Right cardiac atrium (tissue), 5 donors: ENCODE measurements at regions not wholly inside any gene's neighbourhood (a gene's known extent, or its start where the extent isn't known, plus 50 kb on each side); places are given as distances from the start of the nearest gene placed in this dataset.

Experiments used
- ATAC-seq, 2 donors: fragments of 200-7000 bp; cut with Tn5 transposase; one replicate each; pipeline versions ENCODE4 v1.8.0 to v1.9.1; 2020; ENCODE audit warnings: moderate library complexity in 2 of 2, mild to moderate bottlenecking in 1 of 2
- DNase-seq, 3 donors: peaks; one replicate each; pipeline ENCODE4 v3.0.0-alpha.2; 2020
- H3K27ac ChIP-seq: one replicate; pipeline ENCODE4 v1.5.1; 2013; ENCODE audit warnings: mild to moderate bottlenecking, low read length, control low read depth, moderate library complexity
- H3K27me3 ChIP-seq: one replicate; pipeline ENCODE4 v1.6.1; 2013; ENCODE audit not compliant: control insufficient read depth, insufficient read depth
- H3K4me1 ChIP-seq: one replicate; pipeline ENCODE4 v1.6.1; 2013; ENCODE audit warnings: low read length; ENCODE audit not compliant: control insufficient read depth, insufficient read depth
- H3K4me3 ChIP-seq: one replicate; pipeline ENCODE4 v1.5.1; 2013; ENCODE audit warnings: low read length, control low read depth
- H3K9me3 ChIP-seq: one replicate; pipeline ENCODE4 v1.6.1; 2013; ENCODE audit warnings: low read length; ENCODE audit not compliant: control insufficient read depth
- WGBS: extraction: QIAGEN DNeasy Blood & Tissue Kit; methylation state at CpG from one replicate; pipeline ENCODE4 v1.1.7; 2013; 5-methylcytosine and 5-hydroxymethylcytosine counted together
- intact Hi-C, 4 donors: fragments of 100-400 bp; cut with DNase I; formaldehyde crosslinking; loops; one replicate each; pipeline versions ENCODE4 v1.11.0 to v1.14.0; 2022 to 2023
- donor health status: healthy with polysubstance abuse.
- donor health status: DM: no; HTN: yes; CAD: no.
- donor health status: DM: no; HTN: no; CAD: no.
- donor health status: DM: no; HTN: yes; CAD: no; lungs with severe emphysema.
- donor health status: DM: yes; HTN: yes; CAD: no.

DNA sequence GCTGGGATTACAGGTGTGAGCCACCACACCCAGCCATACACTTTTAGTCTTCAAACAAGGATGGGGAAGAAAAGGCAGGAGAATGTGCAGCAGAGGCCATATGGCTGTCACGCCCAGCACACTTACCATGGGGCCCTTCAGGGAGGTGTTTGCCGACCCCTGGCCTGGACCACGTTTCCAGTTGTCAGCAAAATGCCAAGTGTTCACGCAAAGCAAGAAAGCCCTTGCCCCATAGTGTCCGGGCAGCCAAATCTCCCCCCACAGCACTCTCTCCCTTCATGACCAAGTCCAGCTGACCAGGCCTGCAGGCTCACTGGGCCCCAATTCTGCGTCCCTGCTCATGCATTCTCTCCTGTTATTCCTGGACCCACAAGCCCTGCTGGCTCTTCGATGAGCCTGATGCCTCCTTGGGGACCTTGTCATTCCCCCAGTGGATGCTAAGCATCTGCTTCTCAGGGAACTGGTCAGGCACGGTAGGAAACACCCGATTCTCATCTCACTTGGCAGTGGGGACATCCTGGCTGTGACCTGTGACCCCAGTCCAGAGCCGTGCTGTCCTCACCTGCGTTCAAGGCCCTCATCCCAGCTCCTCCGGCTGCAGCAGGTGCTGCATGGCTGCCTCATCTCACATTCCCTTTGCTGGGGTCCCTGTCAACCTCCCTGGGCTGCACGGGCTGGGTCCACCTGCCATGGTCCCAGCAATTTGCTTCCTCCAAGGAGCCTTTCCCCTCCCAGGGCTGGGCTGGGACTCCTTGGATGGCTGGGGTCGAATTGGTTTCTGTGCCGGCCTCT lies 96.4 kb downstream of the CTTN start:
- ATAC-seq (no peak), DNase-seq (peak in 2 of 3 donors; percentile 19 to 26)
- Histone ChIP-seq H3K27ac (no peak overlapping the region), H3K4me1 (no peaks in the 10 kb centered on the region), H3K9me3 (peaks cover 2% of the 10 kb centered on the region), H3K4me3 (no peak overlapping the region), H3K27me3 (no peaks in the 10 kb centered on the region)
- WGBS: 80% methylated on average over 15 of the region's 15 CpGs
- intact Hi-C loops: no loop called here

DNA sequence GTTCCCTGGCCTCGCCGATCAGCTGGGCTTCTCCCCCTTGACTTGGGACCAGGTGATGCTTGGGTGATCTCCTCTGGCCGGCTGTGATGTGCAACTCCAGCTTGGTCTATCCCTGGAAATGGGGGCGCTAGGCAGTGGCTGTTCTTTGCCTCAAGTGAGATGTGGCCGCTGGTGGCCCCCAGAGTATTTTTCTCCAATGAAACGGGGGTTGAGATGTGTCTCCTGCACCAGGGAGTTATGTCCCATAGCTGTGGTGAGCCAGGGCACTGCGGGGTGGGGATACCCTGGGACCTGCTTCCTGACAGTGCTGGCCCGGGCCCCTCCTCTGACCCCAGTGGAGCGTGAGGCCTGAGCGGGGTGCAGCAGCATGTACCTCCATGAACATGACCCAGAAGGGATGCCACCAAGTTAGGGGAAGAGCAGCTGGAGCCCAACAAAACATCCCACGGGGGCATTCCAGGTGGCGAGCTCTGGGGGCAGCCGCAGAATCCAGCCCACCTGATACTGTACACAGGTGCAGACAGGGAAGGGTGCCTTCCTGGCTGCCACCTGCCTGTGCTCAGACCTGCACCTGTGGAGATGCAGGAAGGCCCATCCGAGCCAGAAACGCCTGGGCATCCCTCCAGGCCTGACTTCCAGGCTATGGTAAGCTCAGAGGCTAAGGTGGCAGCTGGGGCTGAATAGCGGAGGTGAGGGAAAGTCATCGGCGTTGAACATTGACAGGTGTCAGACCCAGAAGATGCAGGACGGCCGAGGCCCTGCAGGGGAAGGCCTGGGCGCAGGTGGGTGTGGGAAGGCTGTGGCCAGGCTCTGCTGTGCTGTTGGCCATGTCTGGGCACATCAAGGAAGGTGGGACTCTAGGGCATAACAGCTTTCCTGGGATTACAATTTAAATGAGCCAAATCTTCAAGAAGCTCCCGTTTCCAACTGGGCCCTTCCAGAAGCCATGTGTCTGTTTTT lies 97.3 kb downstream of the CTTN start:
- no peak for ATAC-seq
- intact Hi-C loops: no loop called here
- no peaks in the 10 kb centered on the region for H3K4me1 ChIP-seq
- 91% methylated on average over 22 of the region's 22 CpGs for WGBS
- H3K27me3 ChIP-seq: no peaks in the 10 kb centered on the region
- peaks cover 2% of the 10 kb centered on the region for H3K9me3 ChIP-seq
- peak in 2 of 3 donors; percentile 44 to 50 for DNase-seq
- H3K27ac ChIP-seq: no peak overlapping the region
- H3K4me3 ChIP-seq: no peak overlapping the region

DNA sequence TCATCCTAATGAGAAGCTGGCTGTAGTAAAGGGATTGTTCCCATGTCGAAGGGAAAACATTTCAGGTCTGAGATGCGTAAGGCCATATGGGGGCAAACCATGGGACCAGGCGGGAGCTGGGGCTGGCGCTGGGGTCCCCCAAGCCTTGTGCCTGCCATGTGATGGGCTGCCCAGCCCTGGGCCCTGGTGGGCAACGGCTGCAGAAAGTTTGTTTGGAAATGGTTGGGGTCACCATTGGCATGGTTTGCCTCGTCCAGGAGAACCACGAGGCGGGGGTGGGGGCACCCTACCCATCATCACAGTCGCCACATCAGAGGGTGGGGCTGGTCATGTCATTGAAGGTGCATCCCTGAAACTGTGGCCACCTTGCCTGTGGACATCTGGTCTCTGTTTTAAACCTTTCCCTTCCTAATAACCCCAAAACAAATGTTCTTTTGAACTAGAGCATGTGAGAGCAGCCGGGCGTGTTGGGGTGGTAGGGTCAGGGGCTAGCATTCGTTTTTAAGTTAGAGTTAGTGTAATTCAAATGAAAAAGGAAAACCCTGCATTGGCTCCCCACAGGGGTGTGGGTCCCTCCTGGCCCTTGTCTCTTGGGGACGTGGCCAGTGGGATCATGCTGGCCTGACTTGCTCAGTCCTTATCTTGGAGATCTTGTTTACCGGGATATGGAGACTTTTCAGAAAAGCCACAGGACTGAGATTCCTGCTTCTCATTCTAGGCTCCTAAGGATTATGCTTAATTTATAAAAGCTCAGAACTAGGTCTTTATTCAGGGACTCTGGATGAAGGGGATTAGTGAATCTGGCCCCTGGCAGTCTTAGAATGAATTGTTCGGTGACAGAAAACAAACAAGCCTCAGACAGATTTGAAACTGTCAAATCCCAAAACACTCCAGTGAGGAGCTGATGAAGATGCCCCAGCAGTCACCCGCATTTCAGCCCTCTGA lies 98.5 kb downstream of the CTTN start:
- Histone ChIP-seq H3K9me3 (no peaks in the 10 kb centered on the region), H3K27ac (no peak overlapping the region), H3K27me3 (no peaks in the 10 kb centered on the region), H3K4me1 (peaks cover 2% of the 10 kb centered on the region), H3K4me3 (no peak overlapping the region)
- intact Hi-C loops: no loop called here
- DNase-seq (peak in 2 of 3 donors; percentile 18 to 35), ATAC-seq (no peak)
- 82% methylated on average over 16 of the region's 16 CpGs for WGBS

DNA sequence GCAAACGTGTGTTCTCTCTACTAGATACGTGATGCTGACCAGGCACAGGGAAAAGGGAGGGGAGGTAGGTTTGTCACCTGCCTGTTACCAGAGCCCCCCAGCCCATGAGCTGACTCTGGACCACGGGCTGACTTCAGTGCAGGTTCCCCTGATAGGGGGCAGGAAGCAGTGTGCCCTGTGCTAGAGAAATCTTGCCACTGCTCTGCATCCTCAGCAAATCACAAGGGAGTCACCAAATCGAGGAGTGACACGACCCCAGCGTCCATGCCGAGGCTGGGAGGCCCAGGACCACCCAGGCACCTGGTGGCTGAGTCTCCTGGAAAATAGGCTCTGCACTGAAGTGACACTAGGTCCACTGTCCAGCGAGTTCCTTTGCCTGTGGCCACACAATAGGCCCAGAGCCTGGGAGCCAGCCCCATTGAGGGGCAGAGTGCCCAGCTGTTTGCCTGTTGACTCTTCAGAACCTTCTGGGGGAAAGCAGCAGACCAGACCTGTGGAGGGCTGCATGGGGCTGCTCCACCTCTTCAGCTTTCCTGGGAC lies 99.3 kb downstream of the CTTN start:
- no peak for ATAC-seq
- 67% methylated on average over 8 of the region's 8 CpGs for WGBS
- peak in 2 of 3 donors; percentile 2 to 20 for DNase-seq
- H3K4me3 ChIP-seq: no peak overlapping the region
- H3K27me3 ChIP-seq: no peaks in the 10 kb centered on the region
- H3K27ac ChIP-seq: no peak overlapping the region
- intact Hi-C loops: no loop called here
- H3K4me1 ChIP-seq: peaks cover 2% of the 10 kb centered on the region
- no peaks in the 10 kb centered on the region for H3K9me3 ChIP-seq

DNA sequence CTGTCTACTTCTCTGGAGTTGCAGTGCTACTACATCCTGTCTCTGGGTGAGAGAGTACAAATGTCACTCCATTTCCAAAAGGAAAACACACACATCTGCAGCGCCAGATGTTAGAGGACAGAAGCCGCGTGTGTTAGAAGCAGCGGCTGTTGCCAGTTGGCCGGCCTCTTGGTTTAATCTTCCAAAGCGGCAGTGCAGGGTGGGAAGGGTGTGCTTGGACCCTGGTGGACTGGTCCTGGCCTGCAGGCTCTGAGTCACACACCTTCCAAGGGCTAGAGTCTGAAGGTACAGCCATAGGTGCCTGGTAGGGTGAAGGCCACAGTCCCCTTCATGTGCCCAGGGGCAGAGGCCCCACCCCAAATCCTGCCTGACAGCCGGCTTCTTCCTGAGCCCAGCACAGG lies 99.8 kb downstream of the CTTN start:
- Histone ChIP-seq H3K27me3 (no peaks in the 10 kb centered on the region), H3K9me3 (no peaks in the 10 kb centered on the region), H3K27ac (no peak overlapping the region), H3K4me1 (peaks cover 2% of the 10 kb centered on the region), H3K4me3 (no peak overlapping the region)
- WGBS: 56% methylated on average over 7 of the region's 7 CpGs
- ATAC-seq (no peak), DNase-seq (peak in 2 of 3 donors; percentile 66 to 75)
- intact Hi-C loops: no loop called here

DNA sequence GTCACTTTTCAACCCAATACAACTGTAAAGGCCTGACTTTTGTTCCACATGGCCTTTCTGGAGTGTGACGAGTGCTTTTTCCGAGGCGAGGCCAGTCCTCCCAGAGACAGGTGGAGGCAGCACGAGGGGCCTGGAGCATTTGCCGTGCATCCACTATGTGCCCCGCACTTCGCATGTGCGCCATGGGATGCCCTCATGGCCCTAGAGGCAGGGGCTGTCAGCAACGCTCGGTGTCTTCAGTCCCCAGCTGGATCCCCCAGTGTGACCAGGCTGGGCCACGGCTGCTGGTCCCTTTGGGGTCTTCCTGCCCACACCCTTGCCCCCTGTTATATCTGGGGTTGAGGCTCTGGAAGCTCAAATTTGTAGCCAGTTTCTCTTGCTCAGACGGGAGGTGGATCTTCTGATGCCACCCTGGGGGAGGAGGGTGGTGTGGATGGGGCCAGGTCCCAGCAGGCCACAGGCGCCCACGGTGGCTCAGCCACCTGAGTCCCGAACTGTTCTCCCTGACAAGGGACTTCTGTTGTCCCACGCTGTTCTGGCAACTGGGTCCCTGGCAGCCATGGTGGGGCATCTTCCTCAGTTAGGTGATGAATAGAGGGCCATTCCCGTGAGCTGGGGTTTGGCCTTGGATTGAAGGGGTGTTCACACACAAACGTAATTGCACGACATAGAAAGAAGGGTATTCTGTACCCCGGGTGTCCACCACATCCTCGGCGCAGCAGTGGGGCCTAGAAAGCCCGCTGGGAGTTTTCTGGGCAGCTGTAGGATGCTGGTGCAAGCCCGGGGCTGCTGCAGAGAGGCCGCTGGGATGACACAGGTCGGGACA lies 100.9 kb downstream of the CTTN start:
- no peak overlapping the region for H3K27ac ChIP-seq
- peaks cover 2% of the 10 kb centered on the region for H3K4me1 ChIP-seq
- ATAC-seq (no peak), DNase-seq (peak in 2 of 3 donors; percentile 45 to 51)
- no peaks in the 10 kb centered on the region for H3K27me3 ChIP-seq
- no peaks in the 10 kb centered on the region for H3K9me3 ChIP-seq
- WGBS: 94% methylated on average over 26 of the region's 26 CpGs
- intact Hi-C loops: no loop called here
- H3K4me3 ChIP-seq: no peak overlapping the region

DNA sequence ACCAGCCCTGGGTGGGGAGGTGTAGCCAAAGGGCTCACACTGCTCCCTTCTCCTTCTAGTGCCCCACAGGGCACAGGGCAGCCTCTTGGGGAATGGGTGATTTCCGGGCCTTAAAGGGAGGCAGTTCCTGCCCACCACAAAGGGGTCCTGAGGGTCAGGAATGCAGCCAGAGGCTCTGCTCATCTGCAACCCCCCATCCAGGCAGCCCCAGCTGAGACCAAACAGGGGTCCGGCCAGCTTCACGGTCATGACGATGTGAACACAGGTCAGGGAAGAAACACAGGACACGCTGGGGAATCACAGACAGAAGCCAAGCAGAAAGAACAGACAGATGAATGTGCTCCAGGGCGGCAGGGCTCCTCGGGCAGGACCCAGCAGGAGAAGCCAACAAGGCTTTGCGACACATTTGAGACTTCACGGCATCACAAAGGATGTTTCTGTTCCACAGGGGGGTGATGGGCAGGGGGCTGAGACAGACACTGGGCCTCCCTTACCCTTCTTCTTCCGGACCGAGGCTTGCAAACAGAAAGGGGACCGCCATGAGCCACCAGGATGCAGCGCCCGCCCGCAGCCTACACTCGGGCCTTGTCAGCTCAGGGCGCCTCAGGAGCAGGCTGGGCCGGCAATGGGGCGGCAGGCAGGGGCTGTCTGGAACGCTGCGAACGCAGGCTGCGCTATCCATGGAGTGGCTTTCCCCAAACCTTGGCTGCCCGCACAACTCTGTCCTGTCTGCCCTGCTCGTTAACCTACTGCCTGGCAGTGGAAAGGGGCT lies 101.9 kb downstream of the CTTN start:
- Histone ChIP-seq H3K4me3 (no peak overlapping the region), H3K4me1 (peaks cover 2% of the 10 kb centered on the region), H3K27me3 (no peaks in the 10 kb centered on the region), H3K27ac (no peak overlapping the region), H3K9me3 (no peaks in the 10 kb centered on the region)
- ATAC-seq (no peak), DNase-seq (peak in 2 of 3 donors; percentile 16 to 27)
- 90% methylated on average over 25 of the region's 25 CpGs for WGBS
- intact Hi-C loops: no loop called here

DNA sequence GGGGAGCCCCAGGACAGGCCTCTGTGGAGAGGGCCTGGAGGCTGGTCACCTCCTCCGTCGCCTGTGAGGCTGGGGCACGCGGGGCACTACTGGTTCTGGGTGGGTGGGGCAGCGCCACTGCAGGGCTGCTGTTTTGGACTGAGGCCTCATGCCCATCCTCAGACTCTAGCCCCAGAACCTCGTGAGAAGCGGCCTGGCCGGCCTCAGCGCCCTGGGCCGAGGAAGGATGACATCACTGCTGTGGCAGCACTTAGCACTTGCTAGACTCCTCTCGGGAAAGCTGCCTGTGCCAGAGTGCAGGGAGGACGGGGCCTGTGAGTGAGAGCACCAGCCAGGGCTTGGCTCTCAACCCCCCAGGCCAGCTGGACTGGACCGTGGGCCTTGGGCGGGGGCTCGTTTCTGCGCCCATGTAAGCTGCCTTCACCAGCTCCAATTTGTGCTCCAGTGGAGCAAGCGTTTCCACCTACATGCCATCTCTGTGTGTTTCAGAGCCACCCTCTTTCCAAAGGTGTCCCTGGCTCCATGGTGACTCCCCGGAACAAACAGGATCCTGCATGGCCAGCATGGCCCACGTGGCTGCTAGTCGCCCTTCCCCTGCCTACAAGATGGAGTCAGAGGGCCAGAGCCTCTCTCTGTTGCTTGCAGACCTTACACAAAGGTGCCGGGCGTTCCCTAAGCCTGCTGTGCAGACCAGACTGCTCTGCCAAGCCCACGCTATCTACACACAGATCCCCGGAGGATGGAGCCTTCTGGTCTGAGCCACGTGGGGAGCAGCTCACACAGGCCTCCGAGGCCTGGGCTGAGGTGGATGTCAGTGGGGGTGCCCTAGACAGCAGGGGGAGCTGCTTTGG lies 102.9 kb downstream of the CTTN start:
- Histone ChIP-seq H3K9me3 (no peaks in the 10 kb centered on the region), H3K27ac (no peak overlapping the region), H3K4me1 (peaks cover 2% of the 10 kb centered on the region), H3K4me3 (no peak overlapping the region), H3K27me3 (no peaks in the 10 kb centered on the region)
- 56% methylated on average over 26 of the region's 26 CpGs for WGBS
- intact Hi-C loops: no loop called here
- DNase-seq (peak; percentile 70 to 88 (median 83)), ATAC-seq (peak; percentile 77 to 82)
